Chondrocyte (in vitro differentiated cells): ENCODE measurements at regions not wholly inside any gene's neighbourhood (a gene's known extent, or its start where the extent isn't known, plus 50 kb on each side); places are given as distances from the start of the nearest gene placed in this dataset.

Source experiments
- DNase-seq: peaks from one replicate; pipeline ENCODE4 v3.0.0; 2021; ENCODE audit warnings: mixed read lengths, low spot score
- H3K27ac Mint-ChIP-seq: one replicate; pipeline ENCODE4 v1.8.0; 2021; ENCODE audit warnings: mild to moderate bottlenecking, moderate library complexity, mixed read lengths; ENCODE audit not compliant: unreplicated experiment
- H3K27me3 Mint-ChIP-seq: 2 replicates; pipeline ENCODE4 v1.8.0; 2021; ENCODE audit warnings: low read depth, mixed read lengths
- H3K36me3 Mint-ChIP-seq: 2 replicates; pipeline ENCODE4 v1.8.0; 2021; ENCODE audit warnings: low read depth, mixed read lengths
- H3K4me1 Mint-ChIP-seq: 2 replicates; pipeline ENCODE4 v1.8.0; 2021; ENCODE audit warnings: low read depth, mild to moderate bottlenecking, mixed read lengths
- H3K4me3 Mint-ChIP-seq: one replicate; pipeline ENCODE4 v1.8.0; 2021; ENCODE audit warnings: mild to moderate bottlenecking, moderate library complexity, mixed read lengths; ENCODE audit not compliant: unreplicated experiment
- H3K9me3 Mint-ChIP-seq: 2 replicates; pipeline ENCODE4 v1.8.0; 2021; ENCODE audit warnings: low read depth, mixed read lengths
- TF ChIP-seq, protein P1 (sequence below): fragments of 200-600 bp; sonication (generic); IDR thresholded peaks from 2 replicates; pipeline ENCODE4 v1.5.0; 2021; ENCODE audit warnings: antibody characterized with exemption, mild to moderate bottlenecking, moderate library complexity

DNA sequence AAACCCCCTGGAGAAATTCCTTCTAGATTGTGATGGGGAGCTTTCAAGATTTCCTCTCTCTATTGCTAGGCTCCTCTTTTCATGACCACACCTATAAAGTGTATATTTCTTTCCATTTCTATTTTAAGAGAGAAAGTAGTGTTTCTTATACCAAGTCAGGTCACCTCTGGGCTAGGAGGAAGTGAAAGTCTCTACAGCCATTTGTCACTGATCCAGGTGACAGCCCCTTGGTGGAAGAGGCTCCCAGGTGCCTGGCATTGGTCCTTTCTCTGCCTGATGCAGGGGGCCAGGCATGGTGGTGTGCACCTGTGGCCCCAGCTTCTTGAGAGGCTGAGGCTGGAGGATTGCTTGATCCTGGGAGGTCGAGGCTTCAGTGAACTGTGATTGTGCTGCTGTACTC lies 64.7 kb downstream of the DHCR7 start:
- peaks cover 3% of the 10 kb centered on the region for H3K36me3 Mint-ChIP-seq
- no peak overlapping the region for H3K27ac Mint-ChIP-seq
- H3K4me1 Mint-ChIP-seq, result no peaks in the 10 kb centered on the region
- H3K27me3 Mint-ChIP-seq, result peaks cover 36% of the 10 kb centered on the region
- H3K4me3 Mint-ChIP-seq, result no peak overlapping the region
- TF ChIP-seq, protein P1, sequence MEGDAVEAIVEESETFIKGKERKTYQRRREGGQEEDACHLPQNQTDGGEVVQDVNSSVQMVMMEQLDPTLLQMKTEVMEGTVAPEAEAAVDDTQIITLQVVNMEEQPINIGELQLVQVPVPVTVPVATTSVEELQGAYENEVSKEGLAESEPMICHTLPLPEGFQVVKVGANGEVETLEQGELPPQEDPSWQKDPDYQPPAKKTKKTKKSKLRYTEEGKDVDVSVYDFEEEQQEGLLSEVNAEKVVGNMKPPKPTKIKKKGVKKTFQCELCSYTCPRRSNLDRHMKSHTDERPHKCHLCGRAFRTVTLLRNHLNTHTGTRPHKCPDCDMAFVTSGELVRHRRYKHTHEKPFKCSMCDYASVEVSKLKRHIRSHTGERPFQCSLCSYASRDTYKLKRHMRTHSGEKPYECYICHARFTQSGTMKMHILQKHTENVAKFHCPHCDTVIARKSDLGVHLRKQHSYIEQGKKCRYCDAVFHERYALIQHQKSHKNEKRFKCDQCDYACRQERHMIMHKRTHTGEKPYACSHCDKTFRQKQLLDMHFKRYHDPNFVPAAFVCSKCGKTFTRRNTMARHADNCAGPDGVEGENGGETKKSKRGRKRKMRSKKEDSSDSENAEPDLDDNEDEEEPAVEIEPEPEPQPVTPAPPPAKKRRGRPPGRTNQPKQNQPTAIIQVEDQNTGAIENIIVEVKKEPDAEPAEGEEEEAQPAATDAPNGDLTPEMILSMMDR, result no peak
- DNase-seq, result no peak
- peaks cover 9% of the 10 kb centered on the region for H3K9me3 Mint-ChIP-seq

DNA sequence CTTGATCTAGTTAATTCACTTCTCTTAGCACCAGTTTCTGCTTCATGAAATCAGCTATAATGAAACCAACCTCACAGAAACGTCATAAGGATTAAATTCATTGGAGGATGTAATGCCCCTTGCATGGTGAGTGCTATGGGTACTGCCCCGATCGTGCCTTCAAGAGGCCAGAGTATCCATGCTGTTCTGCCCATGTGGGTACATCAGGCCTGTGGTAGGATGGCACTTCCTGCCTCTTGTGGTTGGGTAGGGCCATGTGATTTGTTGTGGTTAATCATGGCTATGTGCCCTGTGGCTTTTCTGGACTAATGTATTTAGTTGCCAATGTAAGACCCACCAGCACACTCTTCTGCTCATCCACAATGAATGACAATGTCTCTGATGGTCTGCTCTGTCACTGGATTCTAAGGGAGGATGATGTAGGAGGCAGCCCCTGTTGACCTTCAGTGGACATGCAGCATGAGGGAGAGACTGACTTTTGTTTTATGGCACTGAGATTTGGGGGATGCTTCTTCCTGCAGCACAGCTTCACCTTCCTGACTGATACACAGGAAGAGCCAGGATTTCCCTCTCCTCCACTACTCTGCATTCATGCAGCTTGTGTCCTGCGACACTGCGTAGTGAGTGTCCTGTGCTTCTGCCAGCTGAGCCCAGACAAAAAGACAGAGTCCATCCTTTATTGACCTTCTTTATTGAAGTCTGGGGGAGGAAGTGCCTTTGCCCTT lies 66.2 kb downstream of the DHCR7 start:
- Mint-ChIP-seq H3K4me3 (no peak overlapping the region), H3K27ac (no peak overlapping the region), H3K27me3 (peaks cover 36% of the 10 kb centered on the region), H3K36me3 (no peaks in the 10 kb centered on the region), H3K9me3 (peaks cover 5% of the 10 kb centered on the region), H3K4me1 (no peaks in the 10 kb centered on the region)
- TF ChIP-seq, protein P1, result no peak
- DNase-seq, result no peak

DNA sequence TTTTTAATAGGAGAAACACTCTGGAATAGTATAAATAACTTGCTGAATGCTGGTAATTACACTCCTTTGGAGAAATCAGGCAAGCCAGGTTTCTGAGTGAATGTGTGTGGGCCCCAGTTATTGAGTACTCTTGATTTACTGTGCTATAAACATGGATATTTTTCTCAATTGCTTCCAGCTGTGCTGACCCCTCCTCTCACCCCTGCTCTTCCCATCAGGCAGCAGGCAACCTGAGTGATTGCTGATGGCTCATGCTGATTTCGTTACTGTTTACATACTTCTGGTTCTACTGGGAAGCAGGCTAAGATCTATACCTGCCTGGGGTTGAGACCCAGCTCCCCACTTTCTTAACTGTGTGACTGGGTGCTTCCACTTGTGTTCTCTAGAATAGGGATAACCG lies 68.5 kb downstream of the DHCR7 start:
- no peak overlapping the region for H3K27ac Mint-ChIP-seq
- no peaks in the 10 kb centered on the region for H3K36me3 Mint-ChIP-seq
- H3K4me3 Mint-ChIP-seq, result no peak overlapping the region
- no peak for DNase-seq
- H3K4me1 Mint-ChIP-seq, result no peaks in the 10 kb centered on the region
- TF ChIP-seq, protein P1, result no peak
- peaks cover 47% of the 10 kb centered on the region for H3K27me3 Mint-ChIP-seq
- peaks cover 5% of the 10 kb centered on the region for H3K9me3 Mint-ChIP-seq

DNA sequence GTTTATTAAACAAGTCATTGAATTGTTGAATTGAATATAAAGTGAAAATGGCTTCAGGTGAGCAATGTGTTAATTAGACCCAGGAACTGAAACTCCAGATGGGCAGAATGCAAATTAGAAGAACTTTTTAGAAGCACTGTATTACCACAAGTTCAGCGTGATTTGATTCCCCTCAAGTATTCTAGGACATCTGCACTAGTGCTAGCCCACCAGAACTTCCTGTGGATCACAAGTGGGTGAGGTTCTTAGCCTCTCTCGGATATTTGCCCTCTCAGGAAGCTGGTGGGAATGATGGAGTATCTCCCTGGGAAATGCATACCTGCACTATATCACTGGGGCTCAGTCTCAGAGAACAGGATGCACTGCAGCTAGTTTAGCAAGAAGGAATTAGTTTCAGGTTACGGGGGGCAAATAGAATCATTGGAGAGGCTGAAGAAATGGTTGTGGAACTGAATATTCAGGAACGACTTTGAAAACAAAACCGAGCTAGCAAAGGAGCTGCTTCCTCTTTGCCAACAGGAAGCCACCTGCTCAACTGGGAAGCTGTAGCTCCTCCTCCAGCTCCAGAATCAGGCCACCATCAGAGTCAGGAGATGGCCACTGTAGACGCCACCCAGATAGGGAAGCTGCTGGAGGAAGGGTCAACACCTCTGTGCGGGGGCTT lies 74.3 kb downstream of the DHCR7 start:
- TF ChIP-seq, protein P1, result no peak
- no peaks in the 10 kb centered on the region for H3K36me3 Mint-ChIP-seq
- peaks cover 56% of the 10 kb centered on the region for H3K27me3 Mint-ChIP-seq
- no peak overlapping the region for H3K27ac Mint-ChIP-seq
- H3K4me1 Mint-ChIP-seq, result no peaks in the 10 kb centered on the region
- DNase-seq, result no peak
- no peak overlapping the region for H3K4me3 Mint-ChIP-seq
- H3K9me3 Mint-ChIP-seq, result no peaks in the 10 kb centered on the region

DNA sequence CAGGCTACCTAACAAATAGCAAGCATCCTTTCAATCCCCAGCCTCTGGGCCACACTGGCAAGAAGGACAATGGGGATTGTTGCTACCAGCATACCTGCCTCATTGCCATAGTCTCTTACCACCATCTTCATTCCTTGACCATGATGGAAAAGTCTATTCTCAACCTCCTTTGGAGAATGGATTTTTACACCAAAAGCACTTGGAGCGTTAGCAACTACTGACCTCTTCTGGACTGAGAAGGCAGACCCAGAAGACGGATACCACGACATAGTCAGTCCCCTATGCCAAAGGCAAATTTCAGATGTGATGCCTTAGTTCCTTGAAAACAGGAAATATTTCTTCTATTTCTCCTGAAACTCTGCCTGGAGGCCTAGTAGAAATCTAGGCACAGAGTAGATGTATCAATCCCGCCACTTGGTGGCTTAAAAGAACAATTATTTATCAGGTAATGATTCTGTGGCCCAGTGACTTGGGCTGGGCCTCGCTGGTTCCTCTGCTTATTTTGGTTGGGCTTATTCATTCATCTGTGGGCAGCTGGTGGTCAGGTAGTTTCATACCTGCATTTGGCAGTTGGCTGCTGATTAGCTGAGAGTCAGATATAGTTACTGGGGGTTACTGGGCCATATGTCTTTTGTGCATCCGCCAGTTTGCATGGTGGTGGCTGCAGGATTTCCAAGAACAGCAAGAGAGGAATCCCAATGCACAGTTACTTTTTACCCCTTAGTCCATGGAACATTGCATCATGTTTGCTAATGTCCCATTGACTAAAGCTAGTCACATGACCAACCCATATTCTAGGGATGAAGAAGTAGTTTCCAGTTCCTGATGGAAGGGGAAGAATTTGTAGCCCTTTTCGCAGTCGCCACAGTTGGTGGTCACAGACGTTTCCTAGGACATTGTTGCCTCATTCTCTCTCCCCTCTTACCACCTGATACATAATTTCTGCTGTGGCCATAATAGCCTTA lies 75.2 kb downstream of the DHCR7 start:
- TF ChIP-seq, protein P1, result peak; percentile 83
- peaks cover 56% of the 10 kb centered on the region for H3K27me3 Mint-ChIP-seq
- H3K27ac Mint-ChIP-seq, result no peak overlapping the region
- no peaks in the 10 kb centered on the region for H3K9me3 Mint-ChIP-seq
- no peaks in the 10 kb centered on the region for H3K4me1 Mint-ChIP-seq
- no peak for DNase-seq
- no peaks in the 10 kb centered on the region for H3K36me3 Mint-ChIP-seq
- no peak overlapping the region for H3K4me3 Mint-ChIP-seq
